GM06990 (cell line): ENCODE measurements at regions not wholly inside any gene's neighbourhood (a gene's known extent, or its start where the extent isn't known, plus 50 kb on each side); places are given as distances from the start of the nearest gene placed in this dataset.

ENCODE experiments used
- DNase-seq: peaks from one replicate; pipeline ENCODE4 v3.0.0-alpha.2; 2011; ENCODE audit not compliant: insufficient read length; ENCODE audit errors: extremely low read depth
- H3K27me3 ChIP-seq: replicated peaks from 2 replicates; pipeline ENCODE4 v1.6.0; 2011; ENCODE audit warnings: low read length; ENCODE audit not compliant: control insufficient read depth, insufficient read depth
- H3K36me3 ChIP-seq: 2 replicates; pipeline ENCODE4 v1.5.1; 2011; ENCODE audit warnings: low read length; ENCODE audit not compliant: control insufficient read depth, insufficient read depth
- H3K4me3 ChIP-seq: replicated peaks from 2 replicates; pipeline ENCODE4 v1.5.1; 2011; ENCODE audit warnings: low read depth, mild to moderate bottlenecking, control low read depth, low read length
- TF ChIP-seq, protein P1 (sequence below): IDR thresholded peaks from 2 replicates; pipeline ENCODE4 v1.5.1; 2011; ENCODE audit warnings: low read length, control low read depth, mild to moderate bottlenecking, inconsistent platforms; ENCODE audit not compliant: insufficient read depth, poor library complexity, severe bottlenecking

DNA sequence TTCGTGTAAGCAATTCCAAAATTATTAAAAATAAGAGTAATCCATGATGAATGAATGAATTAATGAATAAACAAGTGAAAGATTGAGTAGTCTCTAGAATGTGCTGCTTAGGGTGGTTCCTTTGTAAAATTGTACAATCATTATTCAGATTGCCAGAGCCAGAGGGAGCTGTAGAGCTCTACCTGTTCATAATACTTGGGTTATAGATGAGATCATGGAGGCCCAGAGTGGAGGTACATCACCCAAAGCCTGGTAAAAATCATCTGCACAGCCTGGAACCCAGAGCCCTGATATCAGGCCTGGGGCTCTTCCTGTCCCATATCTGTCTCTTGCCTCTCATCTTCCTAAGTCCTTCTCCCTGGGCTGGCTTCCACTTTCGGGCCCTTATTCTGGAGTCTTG, 297.2 kb downstream of the RPLP1 start:
- Histone ChIP-seq H3K4me3 (no peak overlapping the region), H3K36me3 (no peaks in the 10 kb centered on the region), H3K27me3 (peaks cover 5% of the 10 kb centered on the region)
- TF ChIP-seq, protein P1, sequence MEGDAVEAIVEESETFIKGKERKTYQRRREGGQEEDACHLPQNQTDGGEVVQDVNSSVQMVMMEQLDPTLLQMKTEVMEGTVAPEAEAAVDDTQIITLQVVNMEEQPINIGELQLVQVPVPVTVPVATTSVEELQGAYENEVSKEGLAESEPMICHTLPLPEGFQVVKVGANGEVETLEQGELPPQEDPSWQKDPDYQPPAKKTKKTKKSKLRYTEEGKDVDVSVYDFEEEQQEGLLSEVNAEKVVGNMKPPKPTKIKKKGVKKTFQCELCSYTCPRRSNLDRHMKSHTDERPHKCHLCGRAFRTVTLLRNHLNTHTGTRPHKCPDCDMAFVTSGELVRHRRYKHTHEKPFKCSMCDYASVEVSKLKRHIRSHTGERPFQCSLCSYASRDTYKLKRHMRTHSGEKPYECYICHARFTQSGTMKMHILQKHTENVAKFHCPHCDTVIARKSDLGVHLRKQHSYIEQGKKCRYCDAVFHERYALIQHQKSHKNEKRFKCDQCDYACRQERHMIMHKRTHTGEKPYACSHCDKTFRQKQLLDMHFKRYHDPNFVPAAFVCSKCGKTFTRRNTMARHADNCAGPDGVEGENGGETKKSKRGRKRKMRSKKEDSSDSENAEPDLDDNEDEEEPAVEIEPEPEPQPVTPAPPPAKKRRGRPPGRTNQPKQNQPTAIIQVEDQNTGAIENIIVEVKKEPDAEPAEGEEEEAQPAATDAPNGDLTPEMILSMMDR: peak; percentile 54
- no peak for DNase-seq

- no peaks in the 10 kb centered on the region for H3K36me3 ChIP-seq
- no peak overlapping the region for H3K4me3 ChIP-seq
- no peak for DNase-seq
- TF ChIP-seq, protein P1: no peak
- peaks cover 5% of the 10 kb centered on the region for H3K27me3 ChIP-seq
These were observed 297.6 kb downstream of the RPLP1 start for GRCh38 chr15:69750253-69750652.

DNA sequence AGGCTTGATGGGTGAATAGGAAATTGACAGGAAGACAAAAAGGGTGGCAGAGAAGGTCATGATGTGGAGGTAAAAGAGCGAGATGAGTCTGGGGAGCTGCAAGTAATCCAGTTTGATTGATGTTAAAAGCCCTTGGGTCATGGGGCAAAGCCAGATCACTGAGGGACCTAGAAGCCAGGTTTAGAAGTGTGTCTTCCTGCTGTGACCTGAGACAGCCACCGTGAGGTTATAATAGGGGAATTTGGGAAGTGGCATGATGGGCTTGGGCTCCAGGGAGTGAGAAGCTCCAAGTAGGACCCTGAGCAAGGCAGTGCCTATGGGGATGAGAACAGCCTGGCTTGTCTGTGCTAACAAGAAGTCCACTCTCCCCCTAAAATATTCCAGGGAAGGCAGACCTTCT, 298.5 kb downstream of the RPLP1 start:
- TF ChIP-seq, protein P1: no peak
- no peak for DNase-seq
- Histone ChIP-seq H3K4me3 (no peak overlapping the region), H3K27me3 (peaks cover 1% of the 10 kb centered on the region), H3K36me3 (no peaks in the 10 kb centered on the region)

GRCh38 chr15:69751566-69751965, 298.9 kb downstream of the RPLP1 start:
- DNase-seq: no peak
- Histone ChIP-seq H3K27me3 (peaks cover 1% of the 10 kb centered on the region; the same call in 1 of the 2 replicates), H3K36me3 (no peaks in the 10 kb centered on the region)

DNA sequence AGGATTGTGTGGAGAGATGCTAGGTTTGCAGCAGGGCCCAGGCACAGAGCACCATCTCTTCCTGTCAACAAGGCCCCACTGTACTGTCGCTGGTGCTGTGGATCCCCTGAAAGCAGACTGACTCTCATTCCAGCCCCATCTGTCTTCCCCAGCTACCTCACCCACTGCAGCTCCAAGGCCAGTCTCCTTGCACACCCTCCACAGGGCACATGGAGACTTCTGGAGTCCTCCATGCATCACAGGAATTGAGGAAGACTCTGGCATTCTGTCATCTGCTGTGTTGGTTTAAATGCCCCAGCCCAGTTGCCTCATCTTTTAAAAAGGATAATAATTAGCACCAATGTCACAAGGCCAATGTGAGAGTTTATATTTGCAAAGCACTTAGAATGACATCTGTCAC, 301.2 kb downstream of the RPLP1 start:
- no peaks in the 10 kb centered on the region for H3K27me3 ChIP-seq
- no peak overlapping the region for H3K4me3 ChIP-seq
- no peak for DNase-seq
- TF ChIP-seq, protein P1: no peak
- H3K36me3 ChIP-seq: no peaks in the 10 kb centered on the region

More at GRCh38 chr15:69751566-69751965, 298.9 kb downstream of the RPLP1 start:
- no peak overlapping the region for H3K4me3 ChIP-seq
- TF ChIP-seq, protein P1: no peak

- TF ChIP-seq, protein P1: no peak
- no peaks in the 10 kb centered on the region for H3K27me3 ChIP-seq
- no peak for DNase-seq
These were observed 301.7 kb downstream of the RPLP1 start for GRCh38 chr15:69754313-69754712.

More at GRCh38 chr15:69754313-69754712, 301.7 kb downstream of the RPLP1 start:
- no peaks in the 10 kb centered on the region for H3K36me3 ChIP-seq
- H3K4me3 ChIP-seq: no peak overlapping the region
